22Rv1 (cell line): ENCODE measurements at regions not wholly inside any gene's neighbourhood (a gene's known extent, or its start where the extent isn't known, plus 50 kb on each side); places are given as distances from the start of the nearest gene placed in this dataset.
"Not testable (repeated sequence)": the region's sequence is repeated elsewhere in the genome, so short reads cannot be mapped to it uniquely, and the experiment has no call there.

ENCODE experiments used
- ZFX ChIP-seq: fragments of 450-650 bp; IDR thresholded peaks from 2 replicates; pipeline ENCODE4 v1.6.1; 2017; ENCODE audit warnings: antibody characterized with exemption, borderline replicate concordance
- TF ChIP-seq, protein P1 (sequence below): fragments of 450-650 bp; IDR thresholded peaks from 2 replicates; pipeline ENCODE4 v1.5.1; 2017; ENCODE audit warnings: mild to moderate bottlenecking

DNA sequence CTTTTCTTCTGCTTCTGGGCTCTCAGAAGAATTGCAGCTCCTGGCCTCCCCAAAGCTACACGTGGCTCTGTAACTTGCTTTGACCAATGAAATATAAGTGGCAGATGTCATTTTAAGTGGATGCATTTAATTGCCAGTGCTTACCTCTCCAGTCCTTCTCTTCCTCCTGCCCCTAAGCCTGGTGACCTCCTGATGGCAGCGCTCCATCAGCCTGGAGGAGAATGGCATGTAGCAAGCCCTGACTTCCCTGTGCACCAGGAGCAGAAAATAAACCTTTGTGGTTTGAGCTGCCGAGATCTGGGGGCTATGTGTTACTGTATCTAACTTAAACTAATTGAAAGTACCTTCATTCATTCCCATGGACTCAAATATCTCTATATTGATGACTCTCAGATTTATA lies 304.7 kb upstream of the CHRNA7 start:
- TF ChIP-seq, protein P1, sequence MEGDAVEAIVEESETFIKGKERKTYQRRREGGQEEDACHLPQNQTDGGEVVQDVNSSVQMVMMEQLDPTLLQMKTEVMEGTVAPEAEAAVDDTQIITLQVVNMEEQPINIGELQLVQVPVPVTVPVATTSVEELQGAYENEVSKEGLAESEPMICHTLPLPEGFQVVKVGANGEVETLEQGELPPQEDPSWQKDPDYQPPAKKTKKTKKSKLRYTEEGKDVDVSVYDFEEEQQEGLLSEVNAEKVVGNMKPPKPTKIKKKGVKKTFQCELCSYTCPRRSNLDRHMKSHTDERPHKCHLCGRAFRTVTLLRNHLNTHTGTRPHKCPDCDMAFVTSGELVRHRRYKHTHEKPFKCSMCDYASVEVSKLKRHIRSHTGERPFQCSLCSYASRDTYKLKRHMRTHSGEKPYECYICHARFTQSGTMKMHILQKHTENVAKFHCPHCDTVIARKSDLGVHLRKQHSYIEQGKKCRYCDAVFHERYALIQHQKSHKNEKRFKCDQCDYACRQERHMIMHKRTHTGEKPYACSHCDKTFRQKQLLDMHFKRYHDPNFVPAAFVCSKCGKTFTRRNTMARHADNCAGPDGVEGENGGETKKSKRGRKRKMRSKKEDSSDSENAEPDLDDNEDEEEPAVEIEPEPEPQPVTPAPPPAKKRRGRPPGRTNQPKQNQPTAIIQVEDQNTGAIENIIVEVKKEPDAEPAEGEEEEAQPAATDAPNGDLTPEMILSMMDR: not testable (repeated sequence)
- not testable (repeated sequence) for TF ChIP-seq ZFX
